Upper lobe of left lung (tissue), 6 donors: ENCODE measurements at regions not wholly inside any gene's neighbourhood (a gene's known extent, or its start where the extent isn't known, plus 50 kb on each side); places are given as distances from the start of the nearest gene placed in this dataset.
A peak's percentile ranks its signal among the peaks of the same experiment; 100 is the strongest.

Source experiments
- ATAC-seq, 2 donors: fragments of 200-7000 bp; cut with Tn5 transposase; one replicate each; pipeline ENCODE4 v1.9.1; 2022; ENCODE audit warnings: mild to moderate bottlenecking in 2 of 2, moderate library complexity in 2 of 2; ENCODE audit not compliant: low FRiP score in 2 of 2
- DNase-seq, 2 donors: peaks; one replicate each; pipeline ENCODE4 v3.0.0-alpha.2; 2019 to 2020
- H3K27ac ChIP-seq, 4 donors: fragments of 200-600 bp; sonication (generic); one replicate each; pipeline ENCODE4 v1.5.1; 2016 to 2019
- H3K27me3 ChIP-seq, 4 donors: fragments of 200-600 bp; sonication (generic); one replicate each; pipeline ENCODE4 v1.5.1; 2017 to 2019
- H3K36me3 ChIP-seq, 4 donors: fragments of 200-600 bp; sonication (generic); one replicate each; pipeline ENCODE4 v1.5.1; 2016 to 2019
- H3K4me1 ChIP-seq, 4 donors: fragments of 200-600 bp; sonication (generic); one replicate each; pipeline ENCODE4 v1.5.1; 2018 to 2019
- H3K4me3 ChIP-seq, 4 donors: fragments of 200-600 bp; sonication (generic); one replicate each; pipeline ENCODE4 v1.5.1; 2017 to 2019; ENCODE audit warnings: mild to moderate bottlenecking in 2 of 4, moderate library complexity in 1 of 4
- H3K9me3 ChIP-seq, 4 donors: fragments of 200-600 bp; sonication (generic); one replicate each; pipeline ENCODE4 v1.5.1; 2018 to 2019
- CTCF ChIP-seq, 6 experiments: fragments of 450-650 bp in 4 of 6; fragments of 200-600 bp in 2 of 6; sonication (generic) in 2 of 6; IDR thresholded peaks; one replicate each; pipeline ENCODE4 v1.5.1; 2016 to 2019; ENCODE audit warnings: antibody characterized with exemption in 6 of 6
- EP300 ChIP-seq, 4 donors: sonication (generic); formaldehyde crosslinking; IDR thresholded peaks; one replicate each; pipeline ENCODE4 v1.5.1; 2017; ENCODE audit warnings: antibody characterized with exemption in 4 of 4, control low read depth in 2 of 4
- POLR2A ChIP-seq, 4 donors: fragments of 450-650 bp; IDR thresholded peaks; one replicate each; pipeline ENCODE4 v1.5.1; 2016 to 2017; ENCODE audit warnings: antibody characterized with exemption in 4 of 4, mild to moderate bottlenecking in 2 of 4
- POLR2AphosphoS5 ChIP-seq, 2 donors: sonication (generic); formaldehyde crosslinking; IDR thresholded peaks; one replicate each; pipeline ENCODE4 v1.5.1; 2017; ENCODE audit warnings: antibody characterized with exemption in 2 of 2
- WGBS, 2 donors: methylation state at CpG; one replicate each; pipeline ENCODE4 v1.1.5; 2017 to 2018; 5-methylcytosine and 5-hydroxymethylcytosine counted together
- donor health status: DM: no; HTN: no; CAD: no; lungs with moderate emphysema.
- donor health status: DM: no; HTN: yes; CAD: no; lungs with severe emphysema.

- ATAC-seq (no peak), DNase-seq (no peak)
- no peaks in the 10 kb centered on the region for H3K27me3 ChIP-seq
- H3K36me3 ChIP-seq = no peaks in the 10 kb centered on the region
- WGBS, 2 donors = 58 to 66% methylated on average over 4 of the region's 4 CpGs
- no peak overlapping the region for H3K4me3 ChIP-seq
- no peak for TF ChIP-seq EP300 (IDR thresholded peaks at IDR 0.05)
- no peak for TF ChIP-seq CTCF (IDR thresholded peaks at IDR 0.05)
- no peak for TF ChIP-seq POLR2A (IDR thresholded peaks at IDR 0.05)
- TF ChIP-seq POLR2AphosphoS5 (IDR thresholded peaks at IDR 0.05) = no peak
- peaks cover 0 to 5% (median 0%) of the 10 kb centered on the region in 4 donors for H3K9me3 ChIP-seq
- H3K27ac ChIP-seq = no peak overlapping the region
- H3K4me1 ChIP-seq = no peaks in the 10 kb centered on the region
Measured at GRCh38 chr4:170272959-170273358, 183.2 kb upstream of the AADAT start.

GRCh38 chr4:170271723-170272122, 182.0 kb upstream of the AADAT start:
- DNase-seq (no peak), ATAC-seq (no peak)
- no peaks in the 10 kb centered on the region for H3K27me3 ChIP-seq
- no peaks in the 10 kb centered on the region for H3K36me3 ChIP-seq
- H3K27ac ChIP-seq = no peak overlapping the region
- TF ChIP-seq EP300 (IDR thresholded peaks at IDR 0.05) (no peak), POLR2A (IDR thresholded peaks at IDR 0.05) (no peak), POLR2AphosphoS5 (IDR thresholded peaks at IDR 0.05) (no peak), CTCF (IDR thresholded peaks at IDR 0.05) (no peak)
- no peak overlapping the region for H3K4me3 ChIP-seq
- H3K9me3 ChIP-seq = peaks cover 0 to 5% (median 0%) of the 10 kb centered on the region in 4 donors
- H3K4me1 ChIP-seq = no peaks in the 10 kb centered on the region
- WGBS, 2 donors = 59 to 72% methylated on average over 2 of the region's 2 CpGs

GRCh38 chr4:170270628-170271027, 180.9 kb upstream of the AADAT start:
- H3K27ac ChIP-seq = no peak overlapping the region
- no peaks in the 10 kb centered on the region for H3K4me1 ChIP-seq
- no peak for DNase-seq
- no peak for TF ChIP-seq POLR2A (IDR thresholded peaks at IDR 0.05)
- no peak for TF ChIP-seq CTCF (IDR thresholded peaks at IDR 0.05)
- TF ChIP-seq EP300 (IDR thresholded peaks at IDR 0.05) = no peak
- no peak for TF ChIP-seq POLR2AphosphoS5 (IDR thresholded peaks at IDR 0.05)
- no peaks in the 10 kb centered on the region for H3K36me3 ChIP-seq
- no peak for ATAC-seq
- no peaks in the 10 kb centered on the region for H3K27me3 ChIP-seq
- 68 to 80% methylated on average over 2 of the region's 2 CpGs for WGBS, 2 donors
- peaks cover 0 to 5% (median 0%) of the 10 kb centered on the region in 4 donors for H3K9me3 ChIP-seq
- H3K4me3 ChIP-seq = no peak overlapping the region

GRCh38 chr4:170269950-170270349, 180.2 kb upstream of the AADAT start:
- ATAC-seq (no peak), DNase-seq (no peak)
- H3K4me1 ChIP-seq = no peaks in the 10 kb centered on the region
- H3K27ac ChIP-seq = no peak overlapping the region
- H3K4me3 ChIP-seq = no peak overlapping the region
- peaks cover 0 to 5% (median 0%) of the 10 kb centered on the region in 4 donors for H3K9me3 ChIP-seq
- no peak for TF ChIP-seq POLR2A (IDR thresholded peaks at IDR 0.05)
- no peak for TF ChIP-seq EP300 (IDR thresholded peaks at IDR 0.05)
- no peaks in the 10 kb centered on the region for H3K27me3 ChIP-seq
- 83 to 85% methylated on average over 2 of the region's 2 CpGs for WGBS, 2 donors
- H3K36me3 ChIP-seq = no peaks in the 10 kb centered on the region

- no peak overlapping the region for H3K27ac ChIP-seq
- H3K27me3 ChIP-seq = no peaks in the 10 kb centered on the region
- no peaks in the 10 kb centered on the region for H3K4me1 ChIP-seq
- no peak for TF ChIP-seq POLR2AphosphoS5 (IDR thresholded peaks at IDR 0.05)
- TF ChIP-seq EP300 (IDR thresholded peaks at IDR 0.05) = no peak
- TF ChIP-seq CTCF (IDR thresholded peaks at IDR 0.05) = peak; percentile 34 to 87 (median 63)
- TF ChIP-seq POLR2A (IDR thresholded peaks at IDR 0.05) = no peak
- H3K4me3 ChIP-seq = no peak overlapping the region
- 14 to 16% methylated on average over 6 of the region's 6 CpGs for WGBS, 2 donors
- peak; percentile 74 to 80 for ATAC-seq
- peak in 1 of 2 donors; percentile 78 for DNase-seq
- no peaks in the 10 kb centered on the region for H3K9me3 ChIP-seq
- no peaks in the 10 kb centered on the region for H3K36me3 ChIP-seq
Measured at GRCh38 chr4:170259631-170260153, 169.9 kb upstream of the AADAT start.
